CD4-positive, alpha-beta memory T cell (primary cell): ENCODE measurements at regions not wholly inside any gene's neighbourhood (a gene's known extent, or its start where the extent isn't known, plus 50 kb on each side); places are given as distances from the start of the nearest gene placed in this dataset.
A peak's percentile ranks its signal among the peaks of the same experiment; 100 is the strongest.
"Not testable (repeated sequence)": the region's sequence is repeated elsewhere in the genome, so short reads cannot be mapped to it uniquely, and the experiment has no call there.

Experiments used
- CTCF ChIA-PET: fragments of 350-600 bp; sonication (Branson Sonifier 250); formaldehyde crosslinking; loops from one replicate; lab custom pipeline; 2021; ENCODE audit warnings: inconsistent platforms; ENCODE audit not compliant: partially characterized antibody; lab: Charles Lee
- POLR2A ChIA-PET: fragments of 350-600 bp; sonication (Branson Sonifier 250); formaldehyde crosslinking; loops from one replicate; lab custom pipeline; 2021; ENCODE audit not compliant: partially characterized antibody; lab: Charles Lee
- DNase-seq, 5 donors: peaks; one replicate each; pipeline versions ENCODE4 v3.0.0 to v3.0.0-alpha.2; 2020 to 2022; ENCODE audit warnings: mixed read lengths in 1 of 5
- H3K27ac ChIP-seq: one replicate; pipeline ENCODE4 v1.7.0; 2013; ENCODE audit warnings: low read depth, low read length
- H3K27me3 ChIP-seq: 2 replicates; pipeline ENCODE4 v1.7.0; 2013; ENCODE audit warnings: mild to moderate bottlenecking, low read length, moderate library complexity; ENCODE audit not compliant: insufficient read depth
- H3K36me3 ChIP-seq: 2 replicates; pipeline ENCODE4 v1.7.0; 2013; ENCODE audit warnings: mild to moderate bottlenecking, low read length, moderate library complexity; ENCODE audit not compliant: insufficient read depth
- H3K4me1 ChIP-seq: 2 replicates; pipeline ENCODE4 v1.7.0; 2013; ENCODE audit warnings: mild to moderate bottlenecking, low read length, moderate library complexity; ENCODE audit not compliant: insufficient read depth
- H3K4me3 ChIP-seq, 2 donors: one replicate each; pipeline ENCODE4 v1.7.0; 2013; ENCODE audit warnings: low read length in 2 of 2, mild to moderate bottlenecking in 1 of 2
- H3K9me3 ChIP-seq, 2 donors: one replicate each; pipeline ENCODE4 v1.7.0; 2013; ENCODE audit warnings: low read length in 2 of 2, control low read depth in 1 of 2; ENCODE audit not compliant: control insufficient read depth in 1 of 2
- H3K27ac Mint-ChIP-seq, 7 donors: one replicate each; pipeline ENCODE4 v1.8.0; 2020 to 2021; ENCODE audit warnings: mixed read lengths in 7 of 7, mild to moderate bottlenecking in 6 of 7, inconsistent platforms in 3 of 7, moderate library complexity in 3 of 7
- H3K27me3 Mint-ChIP-seq, 2 donors: one replicate each; pipeline ENCODE4 v1.8.0; 2020 to 2021; ENCODE audit warnings: mixed read lengths in 2 of 2
- H3K36me3 Mint-ChIP-seq, 2 donors: one replicate each; pipeline ENCODE4 v1.8.0; 2020 to 2021; ENCODE audit warnings: mixed read lengths in 2 of 2, inconsistent platforms in 1 of 2, mild to moderate bottlenecking in 1 of 2
- H3K4me1 Mint-ChIP-seq, 4 donors: one replicate each; pipeline ENCODE4 v1.8.0; 2020 to 2021; ENCODE audit warnings: mixed read lengths in 4 of 4, mild to moderate bottlenecking in 1 of 4
- H3K4me3 Mint-ChIP-seq, 8 donors: one replicate each; pipeline ENCODE4 v1.8.0; 2020 to 2021; ENCODE audit warnings: mixed read lengths in 8 of 8, mild to moderate bottlenecking in 7 of 8, moderate library complexity in 6 of 8, inconsistent platforms in 3 of 8
- H3K9me3 Mint-ChIP-seq, 8 donors: one replicate each; pipeline ENCODE4 v1.8.0; 2020 to 2021; ENCODE audit warnings: mixed read lengths in 8 of 8, mild to moderate bottlenecking in 5 of 8, inconsistent platforms in 3 of 8, moderate library complexity in 1 of 8
- intact Hi-C: fragments of 100-400 bp; cut with micrococcal nuclease; formaldehyde crosslinking; loops from one replicate; pipeline ENCODE4 v1.15.1; 2023

DNA sequence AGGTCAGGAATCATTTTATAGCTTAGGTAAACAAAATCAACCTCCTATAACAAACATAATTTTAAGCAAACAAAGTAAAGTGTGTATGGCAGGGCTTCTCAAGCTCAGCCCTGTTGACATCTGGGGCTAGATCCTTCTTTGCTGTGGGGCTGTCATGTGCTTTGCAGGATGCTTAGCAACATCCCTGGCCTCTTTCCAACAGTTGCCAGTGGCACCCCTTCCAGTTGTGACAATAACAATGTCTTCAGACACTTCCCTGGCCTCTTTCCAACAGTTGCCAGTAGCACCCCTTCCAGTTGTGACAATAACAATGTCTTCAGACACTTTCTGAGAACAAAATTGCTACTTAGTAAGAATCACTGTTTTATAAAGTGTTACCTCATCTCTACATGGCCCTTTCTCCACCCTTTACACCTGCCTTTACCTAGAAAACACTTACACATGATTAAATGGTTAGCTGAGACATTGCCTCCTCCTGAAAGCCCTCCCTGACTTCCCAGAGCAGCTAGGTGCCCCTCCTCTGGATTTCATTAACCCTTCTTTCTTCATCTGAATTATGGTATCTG is 194.0 kb upstream of the LMCD1 start:
- no peaks in the 10 kb centered on the region for H3K27me3 ChIP-seq
- POLR2A ChIA-PET: no interaction called here
- H3K27ac Mint-ChIP-seq: peak overlapping the region in 2 of 7 donors; percentile 32 to 50
- no peaks in the 10 kb centered on the region for H3K36me3 Mint-ChIP-seq
- peaks cover 0 to 6% (median 3%) of the 10 kb centered on the region in 8 donors for H3K9me3 Mint-ChIP-seq
- H3K27me3 Mint-ChIP-seq: peaks cover 1 to 2% of the 10 kb centered on the region in 2 donors
- no peak overlapping the region for H3K27ac ChIP-seq
- peaks cover 0 to 4% (median 2%) of the 10 kb centered on the region in 4 donors for H3K4me1 Mint-ChIP-seq
- no peak overlapping the region for H3K4me3 Mint-ChIP-seq
- H3K4me3 ChIP-seq: no peak overlapping the region
- H3K4me1 ChIP-seq: no peaks in the 10 kb centered on the region
- no peaks in the 10 kb centered on the region for H3K36me3 ChIP-seq
- intact Hi-C loops: loop anchor here (10.0 kb wide), 1 partner anchor 503 kb away; no protein-coding TSS in a partner anchor
- CTCF ChIA-PET: interaction anchor here (0.6 to 1.1 kb wide), 2 partner anchors 9 to 19 kb away, joined by 3 read pairs; no protein-coding TSS in a partner anchor
- no peaks in the 10 kb centered on the region for H3K9me3 ChIP-seq
- peak in 2 of 5 donors; percentile 3 to 5 for DNase-seq

DNA sequence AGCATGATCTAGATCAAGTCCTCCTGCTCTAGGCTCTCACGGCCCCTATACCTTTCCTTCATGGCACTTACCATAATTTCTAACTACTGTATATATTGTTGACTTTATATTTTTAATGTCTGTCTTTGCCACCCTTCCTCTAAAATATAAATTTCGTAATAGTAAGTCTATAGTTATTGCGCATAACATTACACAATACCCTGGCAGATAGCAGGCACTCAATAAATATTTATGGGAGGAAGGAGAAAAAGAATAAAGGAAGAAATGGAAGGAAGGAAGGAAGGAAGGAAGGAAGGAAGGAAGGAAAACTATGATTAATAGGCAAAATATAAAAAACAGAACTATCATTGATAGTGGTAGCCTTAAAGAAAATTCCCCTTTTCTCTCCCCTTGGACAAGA is 190.3 kb upstream of the LMCD1 start:
- no peak overlapping the region for H3K27ac ChIP-seq
- H3K4me1 Mint-ChIP-seq: peaks cover 0 to 4% (median 2%) of the 10 kb centered on the region in 4 donors
- H3K27ac Mint-ChIP-seq: no peak overlapping the region
- CTCF ChIA-PET: no interaction called here
- peaks cover 0 to 6% (median 3%) of the 10 kb centered on the region in 8 donors for H3K9me3 Mint-ChIP-seq
- POLR2A ChIA-PET: interaction anchor here (1.2 kb wide), 1 partner anchor 106 kb away, joined by 4 read pairs; no protein-coding TSS in a partner anchor
- DNase-seq: no peak
- intact Hi-C loops: no loop called here
- H3K27me3 Mint-ChIP-seq: peaks cover 0 to 4% of the 10 kb centered on the region in 2 donors
- H3K36me3 ChIP-seq: no peaks in the 10 kb centered on the region
- H3K9me3 ChIP-seq: no peaks in the 10 kb centered on the region
- H3K27me3 ChIP-seq: no peaks in the 10 kb centered on the region
- no peak overlapping the region for H3K4me3 Mint-ChIP-seq
- no peaks in the 10 kb centered on the region for H3K4me1 ChIP-seq
- H3K4me3 ChIP-seq: no peak overlapping the region
- no peaks in the 10 kb centered on the region for H3K36me3 Mint-ChIP-seq

DNA sequence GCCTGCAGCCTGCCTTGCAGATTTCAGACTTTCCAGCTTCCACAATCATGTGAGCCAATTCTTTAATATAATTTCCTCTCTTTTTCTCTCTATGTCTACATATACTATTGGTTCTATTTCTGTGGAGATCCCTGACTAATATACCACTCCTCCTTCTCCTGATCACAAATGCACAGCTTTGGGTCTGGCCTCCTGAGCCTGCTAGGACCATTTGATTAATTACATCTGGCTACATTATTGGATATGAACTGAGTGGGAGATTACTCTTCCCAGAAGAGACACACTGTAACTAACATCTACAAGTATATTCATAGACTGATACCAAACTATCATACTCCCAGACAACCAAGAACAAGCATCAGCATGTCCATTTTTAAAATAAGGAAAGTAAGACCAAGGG is 188.9 kb upstream of the LMCD1 start:
- Histone ChIP-seq H3K36me3 (no peaks in the 10 kb centered on the region), H3K27ac (no peak overlapping the region), H3K4me3 (no peak overlapping the region), H3K9me3 (no peaks in the 10 kb centered on the region), H3K27me3 (no peaks in the 10 kb centered on the region), H3K4me1 (no peaks in the 10 kb centered on the region)
- CTCF ChIA-PET: no interaction called here
- intact Hi-C loops: no loop called here
- peaks cover 0 to 5% (median 3%) of the 10 kb centered on the region in 8 donors for H3K9me3 Mint-ChIP-seq
- POLR2A ChIA-PET: no interaction called here
- no peak for DNase-seq
- H3K27me3 Mint-ChIP-seq: peaks cover 0 to 3% of the 10 kb centered on the region in 2 donors
- H3K4me1 Mint-ChIP-seq: peaks cover 0 to 3% (median under 1%) of the 10 kb centered on the region in 4 donors
- H3K4me3 Mint-ChIP-seq: no peak overlapping the region
- no peak overlapping the region for H3K27ac Mint-ChIP-seq
- no peaks in the 10 kb centered on the region for H3K36me3 Mint-ChIP-seq

DNA sequence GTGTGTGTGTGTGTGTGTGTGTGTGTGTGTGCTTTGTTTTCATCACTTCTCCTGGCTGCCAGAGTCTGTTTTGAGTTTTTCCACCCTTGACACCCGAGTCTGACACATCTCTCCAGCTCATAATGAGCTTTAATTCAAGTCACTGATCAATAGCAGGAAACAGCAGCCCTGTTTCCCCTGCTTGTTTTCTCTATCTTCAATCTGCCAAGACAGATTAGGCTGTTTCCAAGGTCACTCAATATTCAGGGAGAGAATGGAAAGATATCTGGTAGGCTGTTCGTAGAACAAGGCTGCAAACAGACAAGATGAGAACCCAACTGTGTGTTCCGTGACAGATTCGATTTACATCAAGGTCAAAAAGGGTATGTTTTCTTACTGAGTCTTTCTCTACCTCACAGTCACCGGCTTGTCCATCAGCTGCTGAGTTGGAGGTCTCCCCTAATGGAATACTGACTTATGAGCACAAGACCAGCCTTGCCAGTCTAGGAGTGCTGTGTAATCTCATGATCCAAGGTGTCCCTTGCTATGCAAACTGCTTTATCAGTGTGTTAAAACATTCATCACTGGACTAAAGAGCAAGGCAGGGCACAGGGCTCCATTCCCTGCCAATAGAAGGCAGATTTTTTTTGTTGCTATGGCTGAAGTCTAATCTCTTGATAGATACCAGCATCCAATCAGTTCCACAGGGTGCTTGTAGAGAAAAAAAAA is 187.9 kb upstream of the LMCD1 start:
- intact Hi-C loops: no loop called here
- Mint-ChIP-seq H3K27ac (no peak overlapping the region), H3K4me3 (no peak overlapping the region), H3K36me3 (no peaks in the 10 kb centered on the region), H3K27me3 (peaks cover 0 to 3% of the 10 kb centered on the region in 2 donors), H3K9me3 (peaks cover 0 to 4% (median under 1%) of the 10 kb centered on the region in 8 donors), H3K4me1 (no peaks in the 10 kb centered on the region)
- H3K4me1 ChIP-seq: no peaks in the 10 kb centered on the region
- no peak overlapping the region for H3K27ac ChIP-seq
- H3K27me3 ChIP-seq: no peaks in the 10 kb centered on the region
- no peak for DNase-seq
- H3K4me3 ChIP-seq: no peak overlapping the region
- H3K36me3 ChIP-seq: no peaks in the 10 kb centered on the region
- CTCF ChIA-PET: no interaction called here
- POLR2A ChIA-PET: no interaction called here
- no peaks in the 10 kb centered on the region for H3K9me3 ChIP-seq

DNA sequence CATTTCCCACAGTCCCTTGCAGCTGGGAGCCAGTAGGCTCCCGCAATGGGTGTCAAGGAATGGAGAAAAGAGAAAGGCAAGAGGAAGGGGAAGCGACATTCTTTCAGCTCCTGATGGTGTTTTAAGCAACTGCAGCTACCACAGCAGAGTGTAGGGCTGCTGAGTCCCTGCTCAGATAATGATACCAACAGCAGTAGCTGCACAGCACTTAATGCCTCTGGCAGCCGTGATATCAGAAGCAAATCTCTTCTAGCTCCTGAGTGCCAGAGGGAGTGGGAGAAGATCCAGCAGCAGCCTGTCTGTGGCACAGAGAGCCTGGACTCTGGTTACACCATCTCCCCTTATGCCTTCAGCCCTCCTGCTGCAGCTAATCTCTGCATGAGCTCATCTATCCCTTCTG is 186.1 kb upstream of the LMCD1 start:
- H3K4me1 ChIP-seq, intact Hi-C loops, H3K27me3 Mint-ChIP-seq, DNase-seq, H3K27me3 ChIP-seq, H3K36me3 ChIP-seq, H3K27ac ChIP-seq, H3K9me3 ChIP-seq, H3K27ac Mint-ChIP-seq, H3K9me3 Mint-ChIP-seq, H3K4me1 Mint-ChIP-seq, H3K4me3 Mint-ChIP-seq, POLR2A ChIA-PET, H3K4me3 ChIP-seq, H3K36me3 Mint-ChIP-seq: not testable (repeated sequence)
- CTCF ChIA-PET: interaction anchor here (1.1 kb wide), 1 partner anchor 13 kb away, joined by 3 read pairs; no protein-coding TSS in a partner anchor

DNA sequence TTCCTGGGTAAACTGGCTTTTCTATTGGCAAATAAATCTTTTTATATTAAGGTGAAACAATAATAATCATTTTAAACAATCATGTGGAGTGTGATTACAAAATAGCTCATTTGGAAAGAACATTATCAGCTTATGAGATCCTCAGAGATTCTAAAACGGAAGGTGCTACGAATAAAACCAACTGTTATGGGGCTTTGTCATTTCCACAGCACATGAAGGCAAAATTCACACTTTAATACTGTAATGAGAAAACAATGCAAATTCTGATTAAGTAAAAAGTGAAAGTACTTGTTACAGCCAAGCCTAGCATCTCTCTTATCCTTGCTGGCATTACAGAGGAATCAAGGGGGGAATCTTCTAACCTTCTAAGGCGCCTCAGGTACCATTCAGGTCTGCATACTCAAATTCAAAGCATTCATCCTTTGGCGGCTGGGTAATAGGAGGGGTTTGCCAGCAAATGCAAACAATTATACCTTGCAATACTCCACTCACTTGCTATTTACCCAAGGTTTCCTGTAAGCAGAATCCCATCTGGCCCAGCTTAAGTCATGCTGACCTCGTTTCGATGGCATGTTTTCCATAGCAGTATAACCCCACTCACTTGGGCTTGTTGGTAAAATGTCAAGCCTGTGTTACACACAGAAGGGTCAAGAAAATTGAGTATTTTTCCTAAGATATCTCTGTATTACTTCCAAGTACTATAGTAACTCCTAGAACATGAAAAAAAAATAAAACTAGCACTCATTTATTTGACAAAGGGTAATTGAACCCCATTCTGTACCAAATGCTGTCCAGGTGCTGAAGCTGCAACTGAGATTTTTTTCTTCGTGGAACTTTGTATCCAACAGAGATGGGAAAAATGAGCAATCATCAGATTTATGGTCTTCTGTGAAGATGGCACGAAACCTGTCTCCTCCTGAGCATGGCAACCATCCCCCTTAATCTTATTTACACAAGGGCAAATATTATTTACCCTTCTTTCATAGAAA is 183.7 kb upstream of the LMCD1 start:
- no peaks in the 10 kb centered on the region for H3K9me3 Mint-ChIP-seq
- H3K4me1 Mint-ChIP-seq: no peaks in the 10 kb centered on the region
- CTCF ChIA-PET: interaction anchor here (1.3 to 12.7 kb wide), 7 partner anchors 9 to 100 kb away, joined by 3 to 391 read pairs (median 5); no protein-coding TSS in a partner anchor
- POLR2A ChIA-PET: interaction anchor here (1.2 kb wide), 1 partner anchor 9 kb away, joined by 3 read pairs; no protein-coding TSS in a partner anchor
- H3K4me1 ChIP-seq: no peaks in the 10 kb centered on the region
- no peak overlapping the region for H3K4me3 Mint-ChIP-seq
- intact Hi-C loops: no loop called here
- no peaks in the 10 kb centered on the region for H3K36me3 Mint-ChIP-seq
- no peaks in the 10 kb centered on the region for H3K36me3 ChIP-seq
- no peak overlapping the region for H3K27ac ChIP-seq
- no peak overlapping the region for H3K4me3 ChIP-seq
- no peak for DNase-seq
- H3K27me3 Mint-ChIP-seq: peaks cover 0 to 3% of the 10 kb centered on the region in 2 donors
- H3K27me3 ChIP-seq: no peaks in the 10 kb centered on the region
- no peak overlapping the region for H3K27ac Mint-ChIP-seq
- H3K9me3 ChIP-seq: no peaks in the 10 kb centered on the region
